GM12878 (cell line): ENCODE measurements at regions not wholly inside any gene's neighbourhood (a gene's known extent, or its start where the extent isn't known, plus 50 kb on each side); places are given as distances from the start of the nearest gene placed in this dataset.

Source experiments
- SKIL ChIP-seq: fragments of 450-650 bp; IDR thresholded peaks from 2 replicates; pipeline ENCODE4 v1.6.1; 2017; ENCODE audit warnings: mild to moderate bottlenecking, low read depth, inconsistent platforms; ENCODE audit not compliant: poor library complexity, severe bottlenecking
- ZBED1 ChIP-seq: IDR thresholded peaks from 2 replicates; pipeline ENCODE4 v1.6.1; 2016; ENCODE audit warnings: borderline replicate concordance

GRCh38 chr12:116393255-116393654, 115.8 kb upstream of the MED13L start:
- TF ChIP-seq SKIL, result no peak
- TF ChIP-seq ZBED1, result no peak
